ENCODE measurements at regions not wholly inside any gene's neighbourhood (a gene's known extent, or its start where the extent isn't known, plus 50 kb on each side); places are given as distances from the start of the nearest gene placed in this dataset.

- TF ChIP-seq EZH2phosphoT487 (IDR thresholded peaks at IDR 0.05; ENCODE audit: borderline replicate concordance, low read depth) (no peak), CTCF (IDR thresholded peaks at IDR 0.05) (peak; percentile 65), TAF1 (IDR thresholded peaks at IDR 0.05; ENCODE audit: borderline replicate concordance, low read depth, low read length) (no peak), CHD2 (IDR thresholded peaks at IDR 0.05; ENCODE audit: low read length, partially characterized antibody) (no peak), POLR2AphosphoS5 (IDR thresholded peaks at IDR 0.05; ENCODE audit: low read depth, low read length) (no peak), YY1 (IDR thresholded peaks at IDR 0.05; ENCODE audit: low read depth) (no peak), REST (IDR thresholded peaks at IDR 0.05; ENCODE audit: low read depth, low read length) (no peak), SMC3 (IDR thresholded peaks at IDR 0.05; ENCODE audit: low read depth, low read length) (peak; percentile 41), RAD21 (IDR thresholded peaks at IDR 0.05; ENCODE audit: low read length) (peak; percentile 61), GATA2 (CRISPR knock-in tag; IDR thresholded peaks at IDR 0.05) (no peak), FOXM1 (IDR thresholded peaks at IDR 0.05; ENCODE audit: low read depth) (no peak)
Measured at GRCh38 chr14:80356413-80356812, 145.1 kb upstream of the DIO2 start.
